SK-N-SH (cell line): ENCODE measurements at regions not wholly inside any gene's neighbourhood (a gene's known extent, or its start where the extent isn't known, plus 50 kb on each side); places are given as distances from the start of the nearest gene placed in this dataset.

Experiments used
- CTCF ChIA-PET: fragments of 300-600, 350-600 bp; formaldehyde crosslinking; extraction: SDS; loops from one replicate; lab custom pipeline; 2021; lab: Yijun Ruan, JAX
- POLR2A ChIA-PET: fragments of 350-600 bp; sonication (Branson Sonifier 250); formaldehyde crosslinking; extraction: SDS; loops from one replicate; lab custom pipeline; 2020; ENCODE audit warnings: antibody characterized with exemption, inconsistent platforms; lab: Yijun Ruan, JAX
- DNase-seq: peaks from one replicate; pipeline ENCODE4 v3.0.0; 2012
- H2AFZ ChIP-seq: fragments of 200-600 bp; sonication (generic); 2 replicates; pipeline ENCODE4 v1.8.1; 2016; ENCODE audit warnings: antibody characterized with exemption, mild to moderate bottlenecking, low read depth
- H3F3A ChIP-seq: fragments of 200-600 bp; sonication (generic); replicated peaks from 2 replicates; pipeline ENCODE3; 2016; ENCODE audit warnings: antibody characterized with exemption, mild to moderate bottlenecking; ENCODE audit not compliant: insufficient read depth
- H3K27ac ChIP-seq, 2 experiments: fragments of 200-500 bp in 1 of 2; fragments of 200-600 bp in 1 of 2; sonication (Bioruptor generic) in 1 of 2; sonication (generic), shearing (Covaris generic) in 1 of 2; 2 replicates each; pipeline versions ENCODE4 v1.5.1 to v1.6.1; 2014 to 2016; ENCODE audit warnings: low read depth in 2 of 2, inconsistent platforms in 1 of 2, low read length in 1 of 2, mild to moderate bottlenecking in 1 of 2, mixed read lengths in 1 of 2
- H3K27me3 ChIP-seq: fragments of 200-600 bp; sonication (generic), shearing (Covaris generic); 2 replicates; pipeline ENCODE4 v1.6.1; 2016; ENCODE audit warnings: mixed run types; ENCODE audit not compliant: insufficient read depth
- H3K36me3 ChIP-seq, 2 experiments: fragments of 200-500 bp in 1 of 2; fragments of 200-600 bp in 1 of 2; sonication (Bioruptor generic) in 1 of 2; sonication (generic) in 1 of 2; replicated peaks in 1 of 2; 2 replicates each; pipeline versions ENCODE3 to v1.5.1; 2014 to 2016; ENCODE audit warnings: low read length in 1 of 2, mild to moderate bottlenecking in 1 of 2; ENCODE audit not compliant: insufficient read depth in 2 of 2, control insufficient read depth in 1 of 2
- H3K4me1 ChIP-seq, 2 experiments: fragments of 200-500 bp in 1 of 2; fragments of 200-600 bp in 1 of 2; sonication (Bioruptor generic) in 1 of 2; sonication (generic), shearing (Covaris generic) in 1 of 2; 2 replicates each; pipeline versions ENCODE4 v1.5.1 to v1.6.1; 2014 to 2016; ENCODE audit warnings: low read depth in 1 of 2, low read length in 1 of 2, mixed run types in 1 of 2; ENCODE audit not compliant: insufficient read depth in 2 of 2, control insufficient read depth in 1 of 2
- H3K4me2 ChIP-seq: fragments of 200-600 bp; sonication (generic), shearing (Covaris generic); 2 replicates; pipeline ENCODE4 v1.6.1; 2017; ENCODE audit warnings: mixed run types
- H3K4me3 ChIP-seq, 2 experiments: fragments of 200-500 bp in 1 of 2; fragments of 200-600 bp in 1 of 2; sonication (Bioruptor generic) in 1 of 2; sonication (generic), shearing (Covaris generic) in 1 of 2; 2 replicates each; pipeline versions ENCODE4 v1.5.1 to v1.8.1; 2014 to 2016; ENCODE audit warnings: low read depth in 2 of 2, inconsistent platforms in 1 of 2, low read length in 1 of 2, mild to moderate bottlenecking in 1 of 2, mixed read lengths in 1 of 2, moderate library complexity in 1 of 2
- H3K79me2 ChIP-seq: fragments of 200-600 bp; sonication (generic); 2 replicates; pipeline ENCODE4 v1.8.1; 2017; ENCODE audit warnings: mild to moderate bottlenecking; ENCODE audit not compliant: insufficient read depth
- H3K9ac ChIP-seq: fragments of 200-600 bp; sonication (generic); 2 replicates; pipeline ENCODE4 v1.6.1; 2017; ENCODE audit warnings: mixed run types
- H3K9me2 ChIP-seq: fragments of 200-600 bp; sonication (generic); 2 replicates; pipeline ENCODE4 v1.6.1; 2017; ENCODE audit warnings: mixed run types
- H3K9me3 ChIP-seq: fragments of 200-600 bp; sonication (generic); 2 replicates; pipeline ENCODE4 v1.6.1; 2017; ENCODE audit warnings: mixed run types, mild to moderate bottlenecking, moderate library complexity
- H4K20me1 ChIP-seq: fragments of 200-600 bp; sonication (generic); 2 replicates; pipeline ENCODE4 v1.6.1; 2017; ENCODE audit warnings: mild to moderate bottlenecking, mixed run types; ENCODE audit not compliant: insufficient read depth
- CHD2 ChIP-seq: fragments of 150-350 bp; IDR thresholded peaks from 2 replicates; pipeline ENCODE4 v1.6.1; 2018; ENCODE audit warnings: low read length; ENCODE audit not compliant: partially characterized antibody
- CTCF ChIP-seq: fragments of 200-600 bp; sonication (generic); IDR thresholded peaks from 2 replicates; pipeline ENCODE4 v1.6.1; 2017; ENCODE audit warnings: antibody characterized with exemption, mild to moderate bottlenecking, moderate library complexity
- GATA2 ChIP-seq: sonication (generic); formaldehyde crosslinking; IDR thresholded peaks from 2 replicates; pipeline ENCODE4 v1.5.0; 2020; ENCODE audit warnings: mild to moderate bottlenecking, missing genetic modification reagents
- PBX3 ChIP-seq: IDR thresholded peaks from 2 replicates; pipeline ENCODE4; 2012
- SMC3 ChIP-seq: IDR thresholded peaks from 2 replicates; pipeline ENCODE4 v1.6.1; 2012; ENCODE audit warnings: low read depth, low read length, improper control_type of control experiment
- TCF12 ChIP-seq: IDR thresholded peaks from 2 replicates; pipeline ENCODE4 v1.4.0; 2012
- USF1 ChIP-seq: IDR thresholded peaks from 2 replicates; pipeline ENCODE4 v1.4.0; 2012; ENCODE audit warnings: low read depth, borderline replicate concordance
- USF2 ChIP-seq: fragments of 150-350 bp; IDR thresholded peaks from 2 replicates; pipeline ENCODE4 v1.6.1; 2017; ENCODE audit warnings: antibody characterized with exemption, low read length, low read depth, borderline replicate concordance
- ZBTB33 ChIP-seq: IDR thresholded peaks from 2 replicates; pipeline ENCODE4 v1.4.0; 2012; ENCODE audit warnings: low read depth, borderline replicate concordance
- WGBS: methylation state at CpG from one replicate; pipeline ENCODE4 v1.1.6; 2017; ENCODE audit warnings: low lambda C conversion rate; 5-methylcytosine and 5-hydroxymethylcytosine counted together

GRCh38 chr9:79165020-79165780, 406.6 kb upstream of the TLE4 start:
- H3K4me2 ChIP-seq: no peak overlapping the region
- no peaks in the 10 kb centered on the region for H3K79me2 ChIP-seq
- no peaks in the 10 kb centered on the region for H4K20me1 ChIP-seq
- H3K27ac ChIP-seq: no peak overlapping the region
- CTCF ChIA-PET: interaction anchor here (0.7 to 1.2 kb wide), 3 partner anchors 11 to 37 kb away, joined by 3 to 4 read pairs (median 3); no protein-coding TSS in a partner anchor
- H3K27me3 ChIP-seq: no peaks in the 10 kb centered on the region
- H3K9me3 ChIP-seq: 0 out of 2 replicates have a peak, but pooled peaks cover under 1% of the 10 kb centered on the region
- no peak for DNase-seq
- H3K9me2 ChIP-seq: no peaks in the 10 kb centered on the region
- WGBS: 76% methylated on average over 5 of the region's 5 CpGs
- no peak overlapping the region for H3K9ac ChIP-seq
- H3K4me3 ChIP-seq: no peak overlapping the region
- H3F3A ChIP-seq: no peaks in the 10 kb centered on the region
- TF ChIP-seq ZBTB33 (no peak), USF1 (peak; percentile 71; the same call in 1 of the 2 replicates)
- POLR2A ChIA-PET: no interaction called here
- H2AFZ ChIP-seq: 0 out of 2 replicates have a peak overlapping the region, but pooled peaks have one; percentile 39
- H3K36me3 ChIP-seq: no peaks in the 10 kb centered on the region
- H3K4me1 ChIP-seq: no peaks in the 10 kb centered on the region

GRCh38 chr9:79166005-79166404, 405.8 kb upstream of the TLE4 start:
- TF ChIP-seq GATA2 (CRISPR knock-in tag) (peak; percentile 49), CHD2 (no peak)
- TF ChIP-seq, all 33 proteins: peak for 1

GRCh38 chr9:79170643-79171042, 401.1 kb upstream of the TLE4 start:
- 96% methylated on average over 1 of the region's 1 CpG for WGBS
- H3K36me3 ChIP-seq: no peaks in the 10 kb centered on the region
- no peaks in the 10 kb centered on the region for H3K27me3 ChIP-seq
- H3K27ac ChIP-seq: no peak overlapping the region
- H3K4me3 ChIP-seq: no peak overlapping the region
- H3F3A ChIP-seq: peaks cover 9% of the 10 kb centered on the region
- H3K9me2 ChIP-seq: no peaks in the 10 kb centered on the region
- POLR2A ChIA-PET: no interaction called here
- H3K9ac ChIP-seq: no peak overlapping the region
- H3K79me2 ChIP-seq: no peaks in the 10 kb centered on the region
- no peaks in the 10 kb centered on the region for H4K20me1 ChIP-seq
- CTCF ChIA-PET: no interaction called here
- H2AFZ ChIP-seq: no peak overlapping the region
- no peaks in the 10 kb centered on the region for H3K4me1 ChIP-seq
- H3K9me3 ChIP-seq: 0 out of 2 replicates have a peak, but pooled peaks cover 8% of the 10 kb centered on the region
- no peak overlapping the region for H3K4me2 ChIP-seq
- no peak for DNase-seq
- no peak for TF ChIP-seq PBX3
- TF ChIP-seq SMC3: no peak
- TF ChIP-seq USF2: no peak
- TF ChIP-seq ZBTB33: no peak
- no peak for TF ChIP-seq TCF12
- no peak for TF ChIP-seq CTCF

More at GRCh38 chr9:79166005-79166404, 405.8 kb upstream of the TLE4 start:
- H3K9me2 ChIP-seq: no peaks in the 10 kb centered on the region
- no peak for DNase-seq
- H3K4me2 ChIP-seq: no peak overlapping the region
- no peak overlapping the region for H3K4me3 ChIP-seq
- H3K9me3 ChIP-seq: 0 out of 2 replicates have a peak, but pooled peaks cover 8% of the 10 kb centered on the region
- CTCF ChIA-PET: interaction anchor here (0.8 to 1.2 kb wide), 2 partner anchors 12 to 36 kb away, joined by 3 to 4 read pairs; no protein-coding TSS in a partner anchor
- no peak overlapping the region for H2AFZ ChIP-seq
- H3K4me1 ChIP-seq: no peaks in the 10 kb centered on the region
- WGBS: 33% methylated on average over 3 of the region's 3 CpGs
- H3K79me2 ChIP-seq: no peaks in the 10 kb centered on the region
- no peak overlapping the region for H3K9ac ChIP-seq
- POLR2A ChIA-PET: no interaction called here
- no peaks in the 10 kb centered on the region for H3F3A ChIP-seq
- no peaks in the 10 kb centered on the region for H3K27me3 ChIP-seq
- no peaks in the 10 kb centered on the region for H3K36me3 ChIP-seq
- no peaks in the 10 kb centered on the region for H4K20me1 ChIP-seq
- H3K27ac ChIP-seq: no peak overlapping the region
